ENCODE measurements at regions not wholly inside any gene's neighbourhood (a gene's known extent, or its start where the extent isn't known, plus 50 kb on each side); places are given as distances from the start of the nearest gene placed in this dataset.
"Not testable (repeated sequence)": the region's sequence is repeated elsewhere in the genome, so short reads cannot be mapped to it uniquely, and the experiment has no call there.

DNA sequence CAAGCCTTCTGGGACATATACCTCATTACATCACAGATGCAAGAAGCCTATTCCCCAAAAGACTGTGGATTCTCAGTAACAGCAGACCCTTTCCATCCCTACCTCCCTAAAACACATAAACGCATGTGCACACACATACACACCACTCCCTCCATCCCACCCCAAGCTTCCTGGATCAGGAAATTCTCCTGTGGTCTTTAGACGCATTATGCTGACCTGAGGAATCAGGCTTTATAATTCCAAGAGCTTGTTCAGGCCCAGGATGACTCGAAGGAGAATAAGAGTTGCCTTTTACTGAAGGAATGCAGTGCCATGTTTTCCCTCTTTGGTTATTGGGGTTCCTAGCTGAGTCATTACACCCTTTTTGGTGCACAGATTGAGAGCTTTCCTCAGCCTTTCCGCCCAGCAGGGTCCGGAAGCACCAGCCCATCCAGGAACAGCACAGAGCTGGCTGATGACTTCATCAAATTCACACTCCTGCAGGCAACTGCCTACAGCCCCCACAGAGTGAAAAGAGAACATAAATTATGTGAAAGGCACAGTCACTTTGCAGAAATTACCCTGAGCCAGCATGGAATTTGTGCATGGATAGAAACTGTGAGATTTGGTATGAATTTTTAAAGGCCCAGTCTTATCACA is 385.0 kb upstream of the TRPC7 start:
- no peak overlapping the region for H3K4me3 ChIP-seq
- no peaks in the 10 kb centered on the region for H3K27me3 ChIP-seq (ENCODE audit: low read depth)
- DNase-seq (ENCODE audit: low spot score in 2 of 2): no peak
- no peaks in the 10 kb centered on the region for H3K36me3 ChIP-seq (replicated peaks)
- H3K4me1 ChIP-seq: no peaks in the 10 kb centered on the region
- in situ Hi-C loops (cut with MboI; ENCODE audit: low sequenced_read_pairs): loop anchor here (25.0 kb wide), 1 partner anchor 388 kb away; the partner anchor contains the start of gene TRPC7
- H3K9me3 ChIP-seq: no peaks in the 10 kb centered on the region

DNA sequence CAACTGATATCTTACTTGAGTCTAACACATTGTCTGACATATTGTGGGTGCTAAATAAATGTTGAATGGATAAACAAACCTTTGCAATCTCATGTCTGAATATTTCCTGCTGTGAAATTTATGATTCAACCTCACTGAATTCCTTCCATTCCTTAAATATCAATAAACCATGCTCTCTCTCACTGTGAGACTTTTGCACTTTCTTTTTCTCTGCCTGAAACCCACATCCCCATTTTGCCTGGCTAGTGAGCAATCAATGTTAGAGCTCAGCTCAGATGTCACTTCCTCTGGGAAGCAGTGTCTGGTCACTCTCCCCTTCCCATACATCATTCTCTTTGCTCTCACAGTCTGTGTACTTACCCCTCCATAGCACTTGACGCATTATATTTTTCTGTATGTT is 383.7 kb upstream of the TRPC7 start:
- no peak overlapping the region for H3K4me3 ChIP-seq
- no peaks in the 10 kb centered on the region for H3K4me1 ChIP-seq
- H3K9me3 ChIP-seq: no peaks in the 10 kb centered on the region
- in situ Hi-C loops (cut with MboI; ENCODE audit: low sequenced_read_pairs): no loop called here
- H3K36me3 ChIP-seq (replicated peaks): no peaks in the 10 kb centered on the region
- no peaks in the 10 kb centered on the region for H3K27me3 ChIP-seq (ENCODE audit: low read depth)
- no peak for DNase-seq (ENCODE audit: low spot score in 2 of 2)

DNA sequence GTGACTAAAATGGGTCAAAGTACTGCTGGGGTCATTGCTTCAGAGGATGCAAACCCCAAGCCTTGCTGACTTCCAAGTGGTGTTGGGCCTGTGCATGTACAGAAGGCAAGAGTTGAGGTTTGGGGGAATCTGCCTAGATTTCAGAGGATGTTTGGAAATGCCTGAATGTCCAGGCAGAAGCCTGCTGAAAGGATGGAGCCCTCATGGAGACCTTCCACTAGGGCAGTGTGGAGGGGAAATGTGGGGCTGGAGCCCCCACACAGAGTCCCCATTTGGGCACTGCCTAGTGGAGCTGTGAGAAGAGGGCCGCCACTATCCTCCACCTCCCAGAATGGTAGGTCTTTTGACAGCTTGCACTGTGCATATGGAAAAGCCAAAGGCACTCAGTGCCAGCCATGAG is 377.7 kb upstream of the TRPC7 start:
- Histone ChIP-seq H3K36me3 (replicated peaks) (no peaks in the 10 kb centered on the region), H3K4me3 (no peak overlapping the region), H3K27me3 (ENCODE audit: low read depth) (no peaks in the 10 kb centered on the region), H3K4me1 (no peaks in the 10 kb centered on the region), H3K9me3 (no peaks in the 10 kb centered on the region)
- no peak for DNase-seq (ENCODE audit: low spot score in 2 of 2)
- in situ Hi-C loops (cut with MboI; ENCODE audit: low sequenced_read_pairs): no loop called here

DNA sequence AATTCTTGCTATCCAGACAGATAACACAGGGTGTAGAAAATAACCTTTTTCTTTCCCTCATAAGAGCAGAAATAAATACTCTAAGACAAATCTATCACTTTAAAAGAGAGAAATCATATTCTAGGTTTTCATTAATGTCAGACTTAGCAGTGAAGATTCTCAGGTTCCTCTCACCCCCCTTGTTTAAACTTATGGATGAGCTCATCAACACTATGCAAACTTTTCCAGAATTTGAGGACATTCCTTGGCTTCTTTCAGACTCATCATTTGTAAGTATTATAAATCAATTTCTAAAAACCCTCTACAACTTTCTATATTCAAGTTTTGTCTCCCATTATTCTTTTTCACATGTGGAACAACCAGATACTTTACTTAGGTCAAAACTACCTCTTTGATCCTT is 374.9 kb upstream of the TRPC7 start:
- Histone ChIP-seq H3K4me3 (no peak overlapping the region), H3K4me1 (no peaks in the 10 kb centered on the region), H3K9me3 (no peaks in the 10 kb centered on the region), H3K36me3 (replicated peaks) (no peaks in the 10 kb centered on the region), H3K27me3 (ENCODE audit: low read depth) (no peaks in the 10 kb centered on the region)
- no peak for DNase-seq (ENCODE audit: low spot score in 2 of 2)
- in situ Hi-C loops (cut with MboI; ENCODE audit: low sequenced_read_pairs): no loop called here

DNA sequence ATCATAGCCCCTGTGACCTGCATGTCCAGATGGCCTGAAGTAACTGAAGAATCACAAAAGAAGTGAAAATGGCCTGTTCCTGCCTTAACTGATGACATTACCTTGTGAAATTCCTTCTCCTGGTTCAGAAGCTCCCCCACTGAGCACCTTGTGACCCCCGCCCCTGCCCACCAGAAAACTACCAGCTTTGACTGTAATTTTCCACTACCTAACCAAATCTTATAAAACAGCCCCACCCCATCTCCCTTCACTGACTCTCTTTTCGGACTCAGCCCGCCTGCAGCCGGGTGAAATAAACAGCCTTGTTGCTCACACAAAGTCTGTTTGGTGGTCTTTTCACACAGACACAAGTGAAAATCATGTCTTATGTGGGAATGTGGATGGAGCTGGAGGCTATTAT is 373.9 kb upstream of the TRPC7 start:
- H3K4me1 ChIP-seq; H3K9me3 ChIP-seq; DNase-seq (ENCODE audit: low spot score in 2 of 2); in situ Hi-C loops (cut with MboI; ENCODE audit: low sequenced_read_pairs); H3K36me3 ChIP-seq (replicated peaks); H3K4me3 ChIP-seq; H3K27me3 ChIP-seq (ENCODE audit: low read depth): not testable (repeated sequence)

DNA sequence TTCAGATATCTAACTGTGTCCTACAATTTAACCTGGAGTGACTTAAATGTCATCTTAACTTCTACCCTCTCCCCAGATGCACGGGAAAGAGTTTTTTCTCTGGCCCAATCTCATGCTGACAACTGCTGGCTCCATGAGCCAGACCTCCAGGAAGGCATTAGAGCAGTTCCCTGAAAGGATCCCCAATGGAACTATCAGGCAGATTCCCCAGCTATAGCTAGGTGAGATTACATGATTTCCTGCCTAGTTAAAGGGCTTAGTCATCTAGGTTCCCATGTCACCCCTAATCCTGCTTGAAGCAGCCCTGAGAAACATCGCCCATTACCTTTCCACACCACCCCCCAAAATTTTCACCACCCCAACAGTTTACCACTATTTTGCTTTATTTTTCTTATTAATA is 373.5 kb upstream of the TRPC7 start:
- no peaks in the 10 kb centered on the region for H3K4me1 ChIP-seq
- H3K36me3 ChIP-seq (replicated peaks): no peaks in the 10 kb centered on the region
- no peaks in the 10 kb centered on the region for H3K9me3 ChIP-seq
- in situ Hi-C loops (cut with MboI; ENCODE audit: low sequenced_read_pairs): no loop called here
- DNase-seq (ENCODE audit: low spot score in 2 of 2): no peak
- H3K4me3 ChIP-seq: no peak overlapping the region
- no peaks in the 10 kb centered on the region for H3K27me3 ChIP-seq (ENCODE audit: low read depth)

DNA sequence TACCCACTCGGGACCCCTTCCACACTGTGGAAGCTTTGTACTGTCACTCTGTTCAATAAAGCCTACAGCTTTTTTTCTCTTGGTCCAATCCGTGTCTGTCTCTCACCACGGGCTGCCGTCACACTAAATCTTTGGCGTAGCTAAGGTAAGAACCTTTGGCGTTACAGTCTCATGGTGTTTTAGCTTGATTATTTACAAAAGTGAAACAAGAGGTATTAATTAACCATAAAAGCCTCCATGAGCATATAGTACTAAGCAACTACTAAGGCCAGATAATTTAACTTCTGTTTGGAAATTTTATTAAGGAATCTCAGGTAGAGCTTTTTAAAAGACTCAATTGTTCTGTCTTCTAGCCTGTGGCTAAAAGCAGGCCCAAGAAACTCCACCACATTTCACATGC is 370.7 kb upstream of the TRPC7 start:
- H3K36me3 ChIP-seq (replicated peaks): no peaks in the 10 kb centered on the region
- no peaks in the 10 kb centered on the region for H3K9me3 ChIP-seq
- DNase-seq (ENCODE audit: low spot score in 2 of 2): no peak
- no peaks in the 10 kb centered on the region for H3K27me3 ChIP-seq (ENCODE audit: low read depth)
- no peak overlapping the region for H3K4me3 ChIP-seq
- no peaks in the 10 kb centered on the region for H3K4me1 ChIP-seq
- in situ Hi-C loops (cut with MboI; ENCODE audit: low sequenced_read_pairs): no loop called here

DNA sequence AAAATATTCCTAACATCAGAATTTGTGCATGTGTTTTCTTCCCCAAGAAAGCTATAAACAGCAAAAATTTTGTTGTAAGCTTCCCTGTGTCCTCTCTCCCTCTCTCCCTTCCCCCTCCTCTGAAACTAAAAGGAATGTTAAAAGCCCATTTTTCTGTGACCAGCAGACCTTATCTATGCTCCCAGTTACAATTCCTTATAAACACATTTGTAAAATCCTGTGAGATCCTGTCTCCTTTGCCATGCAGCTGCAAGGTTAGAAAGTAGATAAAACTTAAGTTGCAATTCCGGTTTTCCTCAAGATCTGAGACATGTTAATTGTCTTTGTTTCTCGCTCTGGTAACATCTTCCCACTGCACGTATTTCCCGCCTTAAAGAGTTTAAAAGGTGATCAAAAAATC is 370.3 kb upstream of the TRPC7 start:
- H3K27me3 ChIP-seq (ENCODE audit: low read depth); H3K36me3 ChIP-seq (replicated peaks); H3K4me3 ChIP-seq; H3K4me1 ChIP-seq; in situ Hi-C loops (cut with MboI; ENCODE audit: low sequenced_read_pairs); DNase-seq (ENCODE audit: low spot score in 2 of 2); H3K9me3 ChIP-seq: not testable (repeated sequence)

DNA sequence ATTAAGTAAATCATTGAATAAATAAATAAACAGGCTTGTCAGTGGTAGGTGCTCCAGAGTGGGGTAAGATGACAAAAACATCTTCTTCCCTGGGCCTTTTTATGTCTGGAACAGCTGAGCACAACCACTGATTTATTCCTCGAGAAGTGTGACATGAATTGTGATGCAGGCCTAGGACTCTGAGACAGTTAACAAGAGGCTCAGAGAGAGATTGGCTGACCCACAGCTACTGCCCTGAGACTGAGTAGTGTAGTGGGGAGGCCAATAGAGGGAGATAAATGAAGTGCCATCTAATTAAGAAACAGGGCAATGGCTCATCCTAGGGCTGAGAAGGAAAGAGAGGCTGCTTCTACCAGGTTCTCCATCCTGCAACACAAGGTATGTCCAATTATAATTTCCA is 369.3 kb upstream of the TRPC7 start:
- H3K4me3 ChIP-seq: no peak overlapping the region
- H3K27me3 ChIP-seq (ENCODE audit: low read depth): no peaks in the 10 kb centered on the region
- in situ Hi-C loops (cut with MboI; ENCODE audit: low sequenced_read_pairs): no loop called here
- H3K4me1 ChIP-seq: no peaks in the 10 kb centered on the region
- no peaks in the 10 kb centered on the region for H3K9me3 ChIP-seq
- H3K36me3 ChIP-seq (replicated peaks): no peaks in the 10 kb centered on the region
- no peak for DNase-seq (ENCODE audit: low spot score in 2 of 2)

DNA sequence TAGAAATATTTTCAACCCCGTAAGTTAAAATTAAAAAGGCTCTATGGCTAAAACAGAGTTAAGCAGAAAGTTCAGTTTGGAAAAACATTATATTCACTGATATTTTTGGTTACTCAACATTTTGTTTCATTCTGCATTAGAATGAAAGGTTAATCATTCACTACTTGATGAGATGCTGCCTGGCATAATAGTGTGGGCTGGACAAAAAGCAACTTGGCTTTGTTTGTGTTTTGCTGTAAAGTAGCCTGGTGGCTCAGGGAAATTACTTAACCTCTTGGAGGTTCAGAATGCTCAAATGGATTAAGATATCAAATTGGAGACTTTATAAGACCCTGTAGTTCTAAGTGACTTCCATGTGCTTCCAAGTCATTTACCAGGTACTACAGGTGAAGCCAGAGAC is 367.4 kb upstream of the TRPC7 start:
- no peaks in the 10 kb centered on the region for H3K4me1 ChIP-seq
- in situ Hi-C loops (cut with MboI; ENCODE audit: low sequenced_read_pairs): no loop called here
- no peak for DNase-seq (ENCODE audit: low spot score in 2 of 2)
- H3K27me3 ChIP-seq (ENCODE audit: low read depth): no peaks in the 10 kb centered on the region
- H3K4me3 ChIP-seq: no peak overlapping the region
- no peaks in the 10 kb centered on the region for H3K36me3 ChIP-seq (replicated peaks)
- no peaks in the 10 kb centered on the region for H3K9me3 ChIP-seq

DNA sequence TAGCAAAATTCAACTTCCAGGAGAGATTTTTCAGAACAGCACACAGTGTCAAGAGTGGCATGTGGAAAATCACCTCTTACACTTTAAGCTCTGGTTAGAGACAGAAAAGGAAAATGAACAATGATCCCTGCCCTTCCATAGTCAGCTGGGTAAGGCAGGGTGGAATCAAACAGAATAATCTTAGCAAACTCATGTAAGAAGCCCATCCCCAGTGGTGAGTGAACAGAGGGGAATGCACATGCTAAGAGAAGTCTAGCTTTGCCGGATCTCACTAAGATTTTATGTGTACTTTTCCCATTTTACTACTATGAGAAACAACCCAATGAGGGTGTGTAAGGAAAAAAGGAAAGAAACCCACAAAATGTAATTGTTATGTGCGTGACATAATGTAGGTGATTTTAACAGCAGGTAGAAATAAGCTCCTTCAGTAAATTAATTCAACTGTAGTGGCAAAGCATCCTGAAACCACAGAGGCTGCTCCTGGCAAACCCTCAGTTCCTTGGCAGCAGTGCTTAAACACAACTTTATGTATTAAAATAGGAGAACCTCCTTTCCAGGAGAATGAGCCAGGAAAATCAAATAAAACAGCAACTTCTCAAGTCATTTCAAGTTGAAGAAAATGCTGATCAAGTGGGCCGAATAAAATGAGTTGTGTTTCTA is 366.0 kb upstream of the TRPC7 start:
- no peaks in the 10 kb centered on the region for H3K27me3 ChIP-seq (ENCODE audit: low read depth)
- H3K36me3 ChIP-seq (replicated peaks): no peaks in the 10 kb centered on the region
- no peaks in the 10 kb centered on the region for H3K9me3 ChIP-seq
- DNase-seq (ENCODE audit: low spot score in 2 of 2): no peak
- no peaks in the 10 kb centered on the region for H3K4me1 ChIP-seq
- in situ Hi-C loops (cut with MboI; ENCODE audit: low sequenced_read_pairs): no loop called here
- no peak overlapping the region for H3K4me3 ChIP-seq

DNA sequence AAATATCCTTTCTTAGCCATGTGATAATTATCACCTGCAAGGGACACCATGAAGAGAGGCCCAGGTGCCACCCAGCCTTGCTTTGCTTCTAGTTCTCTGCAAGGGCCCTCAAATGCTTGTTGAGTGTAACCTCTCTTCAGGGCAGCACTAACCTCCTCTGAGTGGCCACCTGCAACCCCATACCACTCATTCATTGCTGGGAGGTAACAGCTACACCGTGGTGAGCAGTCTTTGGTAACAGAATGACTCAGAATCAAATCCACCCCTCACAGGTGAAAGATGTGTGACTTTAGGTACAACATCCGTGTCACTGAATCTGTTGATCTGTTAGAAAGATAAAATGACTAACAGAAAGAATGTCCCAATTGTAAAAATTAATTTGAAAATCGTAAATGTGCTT is 365.1 kb upstream of the TRPC7 start:
- no peaks in the 10 kb centered on the region for H3K36me3 ChIP-seq (replicated peaks)
- H3K4me3 ChIP-seq: no peak overlapping the region
- no peaks in the 10 kb centered on the region for H3K4me1 ChIP-seq
- in situ Hi-C loops (cut with MboI; ENCODE audit: low sequenced_read_pairs): no loop called here
- DNase-seq (ENCODE audit: low spot score in 2 of 2): no peak
- no peaks in the 10 kb centered on the region for H3K27me3 ChIP-seq (ENCODE audit: low read depth)
- no peaks in the 10 kb centered on the region for H3K9me3 ChIP-seq

DNA sequence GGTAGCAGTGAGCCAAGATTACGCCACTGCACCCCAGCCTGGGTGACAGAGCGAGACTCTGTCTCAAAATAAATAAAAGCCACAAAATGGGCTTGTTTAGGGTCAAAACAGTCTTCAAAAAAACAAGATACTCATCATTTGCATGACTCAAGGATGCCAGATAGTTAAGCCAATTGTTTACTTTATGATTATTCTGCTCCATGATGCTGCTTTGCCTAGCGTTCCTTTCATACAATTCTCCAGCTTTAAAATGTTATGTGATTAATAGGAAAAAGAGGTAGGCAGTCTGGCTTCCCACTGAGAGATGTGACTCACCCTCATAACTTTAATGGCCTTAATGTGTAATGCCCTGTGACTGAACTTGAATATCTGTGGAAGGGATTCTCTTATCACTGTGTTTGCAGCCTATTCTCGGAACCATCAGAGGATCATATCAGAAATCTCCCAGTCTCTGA is 364.6 kb upstream of the TRPC7 start:
- in situ Hi-C loops (cut with MboI; ENCODE audit: low sequenced_read_pairs): no loop called here
- no peak for DNase-seq (ENCODE audit: low spot score in 2 of 2)
- Histone ChIP-seq H3K9me3 (no peaks in the 10 kb centered on the region), H3K36me3 (replicated peaks) (no peaks in the 10 kb centered on the region), H3K27me3 (ENCODE audit: low read depth) (no peaks in the 10 kb centered on the region), H3K4me3 (no peak overlapping the region), H3K4me1 (no peaks in the 10 kb centered on the region)

DNA sequence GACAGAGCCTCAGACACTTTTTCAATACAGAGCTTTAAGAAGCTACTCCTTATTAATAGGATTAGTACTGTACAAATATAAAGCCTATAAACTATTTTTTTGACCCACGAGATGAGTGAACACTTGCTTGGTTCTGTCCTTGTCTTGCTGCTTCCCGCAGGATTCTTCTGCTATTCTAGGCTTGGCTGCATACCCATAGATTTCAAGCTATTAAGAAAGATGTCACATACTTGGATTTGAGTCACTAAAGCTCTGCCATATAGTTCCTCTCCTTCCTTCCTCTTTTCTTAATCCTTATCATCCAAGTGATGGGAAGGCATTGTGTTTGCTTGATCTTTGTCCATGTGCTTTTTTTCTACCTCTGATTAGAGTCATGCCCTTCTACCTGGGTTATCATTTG is 361.2 kb upstream of the TRPC7 start:
- Histone ChIP-seq H3K9me3 (no peaks in the 10 kb centered on the region), H3K27me3 (ENCODE audit: low read depth) (no peaks in the 10 kb centered on the region), H3K4me3 (no peak overlapping the region), H3K4me1 (no peaks in the 10 kb centered on the region), H3K36me3 (replicated peaks) (no peaks in the 10 kb centered on the region)
- in situ Hi-C loops (cut with MboI; ENCODE audit: low sequenced_read_pairs): no loop called here
- no peak for DNase-seq (ENCODE audit: low spot score in 2 of 2)

DNA sequence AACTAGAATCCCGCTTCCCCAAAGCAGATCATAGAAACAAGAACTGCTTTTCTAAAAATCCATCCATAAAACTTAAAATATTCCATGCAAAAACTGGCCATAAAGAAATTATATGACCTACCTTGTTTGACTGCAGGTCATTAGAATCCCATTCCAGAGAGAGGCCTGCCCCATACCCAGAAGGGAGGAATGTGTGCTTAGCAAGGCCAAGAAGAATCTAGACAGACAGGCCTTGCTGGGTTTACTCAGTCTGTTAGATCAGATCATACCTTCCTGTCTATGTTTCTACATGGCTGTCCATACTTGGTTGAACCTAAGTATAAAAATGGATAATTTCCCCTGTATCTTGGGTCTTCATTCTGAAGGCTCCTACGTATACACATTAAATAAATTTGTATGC is 358.8 kb upstream of the TRPC7 start:
- H3K36me3 ChIP-seq (replicated peaks): no peaks in the 10 kb centered on the region
- in situ Hi-C loops (cut with MboI; ENCODE audit: low sequenced_read_pairs): no loop called here
- no peak for DNase-seq (ENCODE audit: low spot score in 2 of 2)
- no peaks in the 10 kb centered on the region for H3K9me3 ChIP-seq
- no peaks in the 10 kb centered on the region for H3K27me3 ChIP-seq (ENCODE audit: low read depth)
- no peaks in the 10 kb centered on the region for H3K4me1 ChIP-seq
- no peak overlapping the region for H3K4me3 ChIP-seq
